Small intestine (tissue), 7 donors: ENCODE measurements at regions not wholly inside any gene's neighbourhood (a gene's known extent, or its start where the extent isn't known, plus 50 kb on each side); places are given as distances from the start of the nearest gene placed in this dataset.

Experiments
- DNase-seq, 2 donors: peaks; one replicate each; pipeline versions ENCODE4 v3.0.0 to v3.0.0-alpha.2; 2013
- FAIRE-seq: peaks from 2 replicates; lab custom pipeline; 2012; peaks lifted over from hg19 to GRCh38; lab: Jason Lieb, UNC
- H3K27ac ChIP-seq, 3 donors: one replicate each; pipeline ENCODE4 v1.5.1; 2013; ENCODE audit warnings: low read length in 2 of 3, mild to moderate bottlenecking in 2 of 3, control low read depth in 1 of 3, inconsistent platforms in 1 of 3, low read depth in 1 of 3, moderate library complexity in 1 of 3
- H3K27me3 ChIP-seq, 3 donors: one replicate each; pipeline ENCODE4 v1.6.1; 2013; ENCODE audit warnings: low read length in 3 of 3, inconsistent platforms in 1 of 3; ENCODE audit not compliant: control insufficient read depth in 3 of 3, insufficient read depth in 3 of 3
- H3K36me3 ChIP-seq, 3 donors: one replicate each; pipeline ENCODE4 v1.6.1; 2013; ENCODE audit warnings: low read length in 3 of 3, inconsistent platforms in 1 of 3, low read depth in 1 of 3, mild to moderate bottlenecking in 1 of 3, moderate library complexity in 1 of 3; ENCODE audit not compliant: control insufficient read depth in 3 of 3, insufficient read depth in 2 of 3
- H3K4me1 ChIP-seq, 3 donors: one replicate each; pipeline ENCODE4 v1.6.1; 2013; ENCODE audit warnings: low read length in 2 of 3, inconsistent platforms in 1 of 3, low read depth in 1 of 3, mild to moderate bottlenecking in 1 of 3, moderate library complexity in 1 of 3; ENCODE audit not compliant: control insufficient read depth in 3 of 3, insufficient read depth in 2 of 3
- H3K4me3 ChIP-seq, 3 donors: one replicate each; pipeline ENCODE4 v1.5.1; 2013; ENCODE audit warnings: low read length in 3 of 3, control low read depth in 1 of 3, inconsistent platforms in 1 of 3, low read depth in 1 of 3, mild to moderate bottlenecking in 1 of 3, moderate library complexity in 1 of 3
- H3K9me3 ChIP-seq, 2 donors: one replicate each; pipeline ENCODE4 v1.6.1; 2013; ENCODE audit warnings: low read depth in 1 of 2, low read length in 1 of 2; ENCODE audit not compliant: control insufficient read depth in 2 of 2, insufficient read depth in 1 of 2
- WGBS, 3 donors: extraction: QIAGEN DNeasy Blood & Tissue Kit; methylation state at CpG; one replicate each; pipeline ENCODE4 v1.1.7; 2013; 5-methylcytosine and 5-hydroxymethylcytosine counted together
- donor health status: healthy with polysubstance abuse.
- donor health status: control.
- donor health status: control.
- donor health status: Bipolar disorder and iron deficiency.
- donor health status: healthy.

DNA sequence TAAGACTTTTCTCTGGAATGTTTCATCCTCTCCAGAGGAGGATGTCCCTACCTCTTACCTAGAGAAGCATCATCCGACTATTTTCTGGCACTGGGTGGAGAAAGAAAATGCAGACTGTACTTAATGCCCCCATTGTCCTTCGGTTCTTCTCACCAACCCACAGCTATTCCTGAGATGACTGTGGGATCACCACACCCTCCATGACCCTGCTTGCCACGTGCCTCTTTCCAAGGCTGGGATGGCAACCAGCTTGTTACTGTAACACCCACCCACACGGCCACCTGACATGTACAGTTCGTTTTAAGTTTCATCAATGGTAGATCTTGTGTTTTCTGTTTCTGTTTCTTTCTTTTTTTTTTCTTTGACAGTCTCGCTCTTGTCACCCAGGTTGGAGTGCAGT, 365.2 kb downstream of the FBXO15 start:
- DNase-seq: no peak
- no peaks in the 10 kb centered on the region for H3K36me3 ChIP-seq
- H3K27ac ChIP-seq: no peak overlapping the region
- no peaks in the 10 kb centered on the region for H3K27me3 ChIP-seq
- H3K4me1 ChIP-seq: no peaks in the 10 kb centered on the region
- 56 to 76% (median 60%) methylated on average over 6 of the region's 6 CpGs for WGBS, 3 donors
- no peak for FAIRE-seq
- no peaks in the 10 kb centered on the region for H3K9me3 ChIP-seq
- no peak overlapping the region for H3K4me3 ChIP-seq

DNA sequence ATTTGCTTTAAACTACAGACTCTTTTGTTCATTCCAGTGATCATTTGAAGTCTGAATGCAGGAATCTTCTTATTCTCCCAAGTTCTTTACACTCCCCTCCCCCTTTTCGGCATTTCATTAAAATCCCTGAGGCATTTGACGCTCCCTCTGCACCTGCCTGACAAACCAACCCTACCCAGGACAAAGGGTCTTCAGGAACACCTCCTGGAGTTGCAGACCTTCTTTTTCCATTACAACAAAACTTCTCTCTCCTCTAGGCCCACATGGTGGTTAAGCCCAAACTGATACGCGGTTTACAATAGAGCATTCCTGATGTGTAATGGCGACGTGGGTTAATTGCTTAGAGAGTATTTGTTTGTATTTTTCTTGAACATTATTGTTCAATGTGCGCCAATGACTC, 367.4 kb downstream of the FBXO15 start:
- FAIRE-seq (no peak), DNase-seq (no peak)
- WGBS, 3 donors: 77 to 82% (median 81%) methylated on average over 7 of the region's 7 CpGs
- no peak overlapping the region for H3K27ac ChIP-seq
- no peaks in the 10 kb centered on the region for H3K36me3 ChIP-seq
- H3K27me3 ChIP-seq: no peaks in the 10 kb centered on the region
- H3K9me3 ChIP-seq: no peaks in the 10 kb centered on the region
- H3K4me1 ChIP-seq: no peaks in the 10 kb centered on the region
- H3K4me3 ChIP-seq: no peak overlapping the region

DNA sequence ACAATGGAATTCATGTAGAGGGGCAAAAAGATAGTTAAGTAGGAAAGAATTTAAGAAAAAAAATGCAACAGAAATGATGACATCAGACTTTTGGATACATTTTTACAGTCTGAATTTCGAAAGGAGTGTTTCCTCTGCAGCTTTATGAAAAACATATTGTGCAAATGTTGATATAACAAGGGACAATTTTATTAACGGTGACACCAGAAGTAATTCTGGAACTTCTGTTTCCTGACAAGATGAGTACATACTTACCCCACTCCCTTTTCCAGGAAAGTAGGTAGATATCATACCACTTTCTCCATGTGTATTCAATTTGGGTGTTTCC, 369.6 kb downstream of the FBXO15 start:
- Histone ChIP-seq H3K27me3 (no peaks in the 10 kb centered on the region), H3K27ac (no peak overlapping the region), H3K4me1 (no peaks in the 10 kb centered on the region), H3K36me3 (no peaks in the 10 kb centered on the region), H3K9me3 (no peaks in the 10 kb centered on the region), H3K4me3 (no peak overlapping the region)
- FAIRE-seq (no peak), DNase-seq (no peak)
- WGBS, 3 donors: 44 to 50% (median 44%) methylated on average over 2 of the region's 2 CpGs

DNA sequence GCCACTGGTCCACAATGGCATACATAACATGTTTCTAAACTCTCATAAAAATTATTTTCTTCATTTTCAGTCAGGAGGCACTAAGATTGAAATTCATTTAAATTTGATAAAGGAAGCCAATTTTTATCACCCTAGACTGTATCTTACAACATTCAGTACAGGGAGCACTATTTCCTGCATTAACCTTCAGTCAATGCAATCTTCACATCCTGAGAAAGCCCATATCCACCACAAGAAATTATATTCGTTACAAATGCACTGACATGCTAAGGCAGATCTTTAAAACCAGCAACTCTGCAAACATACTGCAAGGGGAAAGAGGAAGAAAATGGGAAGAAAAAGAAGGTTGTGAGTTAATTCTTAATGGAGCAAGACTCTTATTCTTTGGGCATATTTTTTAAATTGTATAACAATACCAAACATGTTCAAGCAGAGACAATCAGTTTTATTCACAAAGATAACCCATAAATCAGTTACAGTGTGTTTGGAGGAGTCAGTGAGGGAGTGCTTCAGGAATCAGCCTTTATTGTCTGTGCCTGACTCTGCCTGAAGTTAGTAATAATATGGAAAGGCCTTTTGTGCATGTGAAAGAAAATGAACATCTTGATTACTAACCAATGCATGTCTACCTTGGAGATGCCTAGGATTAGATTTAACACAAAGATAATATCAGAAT, 370.1 kb downstream of the FBXO15 start:
- Histone ChIP-seq H3K4me3 (no peak overlapping the region), H3K36me3 (no peaks in the 10 kb centered on the region), H3K9me3 (no peaks in the 10 kb centered on the region), H3K27me3 (no peaks in the 10 kb centered on the region), H3K27ac (no peak overlapping the region), H3K4me1 (no peaks in the 10 kb centered on the region)
- FAIRE-seq: no peak
- 50 to 65% (median 61%) methylated on average over 1 of the region's 1 CpG for whole genome bisulfite sequencing, 3 donors
- DNase-seq: no peak

DNA sequence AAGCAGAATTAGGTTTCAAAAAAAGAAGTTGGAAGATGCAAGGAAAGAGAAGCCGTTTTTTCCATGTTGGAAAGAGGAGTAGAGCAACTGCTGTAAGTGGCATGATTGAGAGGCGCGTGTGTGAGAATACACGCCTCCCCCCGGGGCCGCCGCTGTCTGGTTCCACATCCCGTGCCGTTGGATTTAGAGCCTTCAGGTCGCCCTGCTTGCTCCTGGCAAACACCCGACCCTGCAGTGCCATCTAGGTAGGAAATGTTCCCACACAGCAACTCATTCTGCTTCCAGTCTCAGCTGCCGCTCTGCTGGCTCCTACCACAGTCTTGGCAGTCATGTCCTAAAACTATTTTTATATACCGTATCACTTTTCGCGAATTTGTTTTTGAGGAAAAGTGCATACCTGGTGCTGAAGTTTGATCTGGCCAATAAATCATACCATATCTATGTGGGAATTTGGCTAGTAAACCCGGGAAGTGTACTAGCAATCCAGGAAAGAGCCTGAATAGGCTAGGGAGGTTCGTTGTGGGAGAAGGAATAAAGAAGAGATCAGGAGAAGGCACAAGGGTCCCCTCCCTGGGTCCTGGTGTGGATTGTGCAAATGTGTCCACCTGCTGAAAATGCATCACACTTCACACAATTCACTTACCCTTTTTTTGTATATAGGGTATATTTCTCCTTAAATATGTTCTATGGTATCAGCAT, 372.7 kb downstream of the FBXO15 start:
- 72 to 85% (median 79%) methylated on average over 17 of the region's 17 CpGs for WGBS, 3 donors
- Histone ChIP-seq H3K4me3 (no peak overlapping the region), H3K9me3 (no peaks in the 10 kb centered on the region), H3K27me3 (no peaks in the 10 kb centered on the region), H3K27ac (no peak overlapping the region), H3K36me3 (no peaks in the 10 kb centered on the region), H3K4me1 (no peaks in the 10 kb centered on the region)
- no peak for FAIRE-seq
- DNase-seq: no peak

DNA sequence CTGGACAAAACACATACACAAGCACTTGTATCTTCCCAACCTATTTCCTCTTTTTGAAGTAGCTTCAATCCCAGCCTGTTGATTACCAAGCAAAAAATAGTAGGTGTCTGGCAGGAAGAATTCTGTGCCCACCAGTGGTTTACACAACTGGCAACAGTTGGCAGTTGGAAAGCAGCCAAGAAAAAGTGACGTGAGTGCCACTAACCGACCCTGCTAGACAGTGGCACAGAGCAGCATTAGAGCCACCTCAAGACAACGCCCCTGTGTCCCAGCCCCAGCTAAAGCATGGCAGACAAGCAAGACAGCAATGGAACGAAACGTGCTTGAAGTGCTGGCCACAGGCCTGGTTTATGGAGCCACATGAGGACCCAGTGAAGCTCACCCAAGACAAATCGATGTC, 379.6 kb downstream of the FBXO15 start:
- no peaks in the 10 kb centered on the region for H3K9me3 ChIP-seq
- H3K4me3 ChIP-seq: no peak overlapping the region
- no peaks in the 10 kb centered on the region for H3K36me3 ChIP-seq
- no peak overlapping the region for H3K27ac ChIP-seq
- 41 to 56% (median 42%) methylated on average over 6 of the region's 6 CpGs for WGBS, 3 donors
- DNase-seq (no peak), FAIRE-seq (no peak)
- no peaks in the 10 kb centered on the region for H3K4me1 ChIP-seq
- no peaks in the 10 kb centered on the region for H3K27me3 ChIP-seq

DNA sequence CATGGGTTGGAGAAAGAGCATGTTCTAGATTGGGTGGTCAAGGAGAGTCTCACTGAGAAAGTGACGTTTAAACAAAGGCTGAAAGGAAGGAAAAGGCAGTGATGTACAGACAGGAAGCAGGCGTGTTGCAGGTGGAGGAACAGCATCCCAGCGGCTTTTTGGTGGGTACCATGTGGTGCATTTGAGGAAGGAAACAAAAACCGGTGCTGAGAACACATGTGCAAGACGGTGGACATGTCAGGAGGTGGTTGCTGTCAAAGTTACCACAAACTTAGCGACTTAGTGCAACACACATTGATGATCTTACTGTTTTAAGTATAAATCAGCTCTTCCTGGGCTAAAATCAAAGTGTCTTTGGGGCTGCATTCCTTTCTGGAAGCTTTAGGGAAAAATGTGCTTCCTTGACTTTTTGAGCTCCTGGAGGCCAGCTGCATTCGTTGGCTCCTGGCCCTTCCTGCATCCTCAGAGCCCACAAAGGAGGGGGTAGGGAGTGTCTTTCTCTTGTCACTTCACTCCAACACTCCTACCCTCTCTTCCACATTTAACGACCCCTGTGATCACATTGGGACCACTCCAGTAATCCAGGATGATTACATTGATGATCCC, 380.6 kb downstream of the FBXO15 start:
- Histone ChIP-seq H3K27ac (no peak overlapping the region), H3K36me3 (no peaks in the 10 kb centered on the region), H3K27me3 (no peaks in the 10 kb centered on the region), H3K9me3 (no peaks in the 10 kb centered on the region), H3K4me3 (no peak overlapping the region), H3K4me1 (no peaks in the 10 kb centered on the region)
- FAIRE-seq (no peak), DNase-seq (no peak)
- WGBS, 3 donors: 42 to 65% (median 50%) methylated on average over 8 of the region's 8 CpGs

DNA sequence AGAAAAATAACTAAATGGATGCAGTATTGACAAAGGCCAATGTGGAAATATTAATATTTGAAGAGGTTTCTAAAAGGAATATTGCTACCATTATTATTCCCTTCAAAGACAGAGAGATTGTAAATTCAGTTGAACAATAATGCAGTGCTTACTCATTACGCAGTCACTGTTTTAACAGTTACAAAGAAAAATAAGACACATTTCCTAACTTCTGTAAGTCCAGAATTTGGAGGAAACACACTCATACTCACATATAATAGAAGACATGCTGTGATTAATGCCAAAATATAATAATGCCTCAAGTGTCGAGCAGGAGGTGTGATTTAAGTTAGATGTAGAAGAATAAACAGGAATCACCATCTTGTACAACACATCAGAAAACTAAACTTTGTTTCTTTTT, 389.2 kb downstream of the FBXO15 start:
- WGBS, 3 donors: 86 to 89% (median 87%) methylated on average over 2 of the region's 2 CpGs
- no peak for FAIRE-seq
- Histone ChIP-seq H3K27me3 (no peaks in the 10 kb centered on the region), H3K27ac (no peak overlapping the region), H3K4me3 (no peak overlapping the region), H3K9me3 (peaks cover 0 to 2% of the 10 kb centered on the region in 2 donors), H3K4me1 (no peaks in the 10 kb centered on the region), H3K36me3 (no peaks in the 10 kb centered on the region)
- DNase-seq: no peak
